ENCODE measurements at regions not wholly inside any gene's neighbourhood (a gene's known extent, or its start where the extent isn't known, plus 50 kb on each side); places are given as distances from the start of the nearest gene placed in this dataset.

DNA sequence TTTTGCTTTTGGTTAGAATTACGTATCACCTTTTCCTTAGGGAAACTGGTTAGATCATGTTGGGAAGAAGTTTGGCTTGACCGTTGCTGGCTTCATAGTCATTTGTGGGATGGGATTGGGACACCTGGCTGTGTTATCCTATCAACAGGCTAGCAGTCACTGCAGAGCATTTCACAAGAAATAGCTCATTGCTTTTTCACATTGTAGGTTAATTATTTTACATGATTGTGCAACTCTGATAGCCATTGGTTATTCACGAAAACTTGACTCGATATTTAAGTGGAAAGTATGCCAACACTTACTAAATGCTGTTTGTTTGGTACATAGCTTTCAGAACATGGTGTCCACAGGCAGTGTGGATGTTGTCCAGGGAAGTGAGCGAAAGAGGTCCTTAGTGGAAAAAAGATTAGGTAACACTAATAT lies 89.4 kb downstream of the NKX2-1 start:
- no peak overlapping the region for H3K4me3 ChIP-seq (ENCODE audit: low read depth, low read length)
- DNase-seq (ENCODE audit: low read depth, low spot score), result no peak
- in situ Hi-C loops (cut with HindIII; ENCODE audit: low sequenced_read_pairs), result no loop called here
- TF ChIP-seq, protein P1, sequence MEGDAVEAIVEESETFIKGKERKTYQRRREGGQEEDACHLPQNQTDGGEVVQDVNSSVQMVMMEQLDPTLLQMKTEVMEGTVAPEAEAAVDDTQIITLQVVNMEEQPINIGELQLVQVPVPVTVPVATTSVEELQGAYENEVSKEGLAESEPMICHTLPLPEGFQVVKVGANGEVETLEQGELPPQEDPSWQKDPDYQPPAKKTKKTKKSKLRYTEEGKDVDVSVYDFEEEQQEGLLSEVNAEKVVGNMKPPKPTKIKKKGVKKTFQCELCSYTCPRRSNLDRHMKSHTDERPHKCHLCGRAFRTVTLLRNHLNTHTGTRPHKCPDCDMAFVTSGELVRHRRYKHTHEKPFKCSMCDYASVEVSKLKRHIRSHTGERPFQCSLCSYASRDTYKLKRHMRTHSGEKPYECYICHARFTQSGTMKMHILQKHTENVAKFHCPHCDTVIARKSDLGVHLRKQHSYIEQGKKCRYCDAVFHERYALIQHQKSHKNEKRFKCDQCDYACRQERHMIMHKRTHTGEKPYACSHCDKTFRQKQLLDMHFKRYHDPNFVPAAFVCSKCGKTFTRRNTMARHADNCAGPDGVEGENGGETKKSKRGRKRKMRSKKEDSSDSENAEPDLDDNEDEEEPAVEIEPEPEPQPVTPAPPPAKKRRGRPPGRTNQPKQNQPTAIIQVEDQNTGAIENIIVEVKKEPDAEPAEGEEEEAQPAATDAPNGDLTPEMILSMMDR (IDR thresholded peaks at IDR 0.05; ENCODE audit: low read depth, low read length), result no peak

DNA sequence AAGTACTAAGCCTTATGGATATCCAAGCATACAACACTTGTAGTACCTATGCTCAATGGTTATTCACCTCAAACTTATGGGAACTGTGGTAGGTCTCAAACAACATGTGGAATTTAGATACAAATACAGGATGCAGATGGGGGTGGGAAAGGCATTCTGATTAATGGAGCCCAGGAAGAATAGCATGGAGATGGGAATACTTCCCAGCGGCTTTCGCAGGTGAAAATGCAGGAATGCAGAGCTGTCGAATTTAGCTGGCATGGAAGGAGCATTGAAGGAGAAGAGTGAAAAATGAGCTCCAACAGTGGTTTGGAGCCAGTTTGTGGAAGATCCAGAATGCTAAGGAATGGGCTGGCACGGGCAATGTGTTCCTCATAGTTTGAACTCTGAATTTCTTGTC lies 89.9 kb downstream of the NKX2-1 start:
- TF ChIP-seq, protein P1 (IDR thresholded peaks at IDR 0.05; ENCODE audit: low read depth, low read length), result no peak
- no peak for DNase-seq (ENCODE audit: low read depth, low spot score)
- H3K4me3 ChIP-seq (ENCODE audit: low read depth, low read length), result no peak overlapping the region
- in situ Hi-C loops (cut with HindIII; ENCODE audit: low sequenced_read_pairs), result no loop called here

DNA sequence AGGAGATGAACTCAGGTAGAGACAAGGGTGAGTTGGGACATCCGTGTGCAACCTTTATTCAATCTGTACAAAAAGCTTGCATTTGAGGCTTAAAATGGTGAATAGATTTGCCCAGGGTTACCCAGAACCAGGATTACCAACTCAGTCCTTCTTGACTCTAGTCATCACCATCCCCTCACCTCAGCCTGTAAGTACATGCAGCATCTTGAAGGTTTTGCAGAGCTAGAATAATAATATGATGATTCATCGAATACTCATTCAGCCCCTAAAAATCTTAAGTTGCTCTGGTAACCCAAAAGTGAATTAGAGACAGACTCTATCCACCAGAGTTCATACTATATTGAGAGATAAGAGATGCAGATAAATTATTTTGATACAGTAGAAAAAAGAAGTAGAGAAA lies 90.3 kb downstream of the NKX2-1 start:
- H3K4me3 ChIP-seq (ENCODE audit: low read depth, low read length), result no peak overlapping the region
- in situ Hi-C loops (cut with HindIII; ENCODE audit: low sequenced_read_pairs), result no loop called here
- no peak for DNase-seq (ENCODE audit: low read depth, low spot score)
- TF ChIP-seq, protein P1 (IDR thresholded peaks at IDR 0.05; ENCODE audit: low read depth, low read length), result no peak

DNA sequence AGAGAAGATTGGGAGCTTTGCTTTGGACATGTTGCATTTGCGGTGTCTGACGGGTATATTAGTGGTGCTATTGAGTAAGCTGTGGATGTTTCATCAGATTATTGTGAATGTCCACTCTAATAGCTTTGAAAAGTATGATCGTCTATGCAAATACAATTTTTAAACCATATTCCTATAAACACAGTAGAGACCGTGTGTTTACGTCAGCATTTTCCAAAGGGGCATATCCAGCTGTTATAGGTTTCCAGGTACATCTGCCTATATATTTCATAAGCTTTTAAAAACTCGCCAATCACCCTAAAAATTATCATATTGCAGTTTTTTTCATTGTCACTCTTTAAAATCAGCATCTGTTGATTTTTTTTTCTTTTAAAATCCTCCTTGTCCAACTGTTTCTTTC lies 91.7 kb downstream of the NKX2-1 start:
- no peak overlapping the region for H3K4me3 ChIP-seq (ENCODE audit: low read depth, low read length)
- TF ChIP-seq, protein P1 (IDR thresholded peaks at IDR 0.05; ENCODE audit: low read depth, low read length), result no peak
- no peak for DNase-seq (ENCODE audit: low read depth, low spot score)
- in situ Hi-C loops (cut with HindIII; ENCODE audit: low sequenced_read_pairs), result no loop called here

DNA sequence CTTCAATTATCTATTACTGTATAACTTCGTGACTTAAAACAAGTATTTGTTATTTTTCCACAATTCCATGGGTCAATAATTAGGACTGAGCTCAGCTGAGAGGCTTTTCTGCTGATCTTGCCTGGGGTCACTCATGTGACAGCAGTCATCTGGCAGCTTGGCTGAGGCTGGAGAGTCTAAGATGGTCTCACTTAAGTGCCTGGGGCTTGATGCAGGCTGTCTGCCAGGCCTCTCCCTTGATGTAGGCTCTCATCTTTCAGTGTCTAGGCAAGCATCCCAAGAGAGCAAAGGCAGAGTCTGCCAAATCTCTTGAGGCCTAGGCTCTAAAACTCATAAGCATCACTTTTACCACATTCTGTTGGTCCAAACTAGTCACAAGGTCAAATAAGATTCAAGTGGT lies 93.2 kb downstream of the NKX2-1 start:
- in situ Hi-C loops (cut with HindIII; ENCODE audit: low sequenced_read_pairs), result no loop called here

DNA sequence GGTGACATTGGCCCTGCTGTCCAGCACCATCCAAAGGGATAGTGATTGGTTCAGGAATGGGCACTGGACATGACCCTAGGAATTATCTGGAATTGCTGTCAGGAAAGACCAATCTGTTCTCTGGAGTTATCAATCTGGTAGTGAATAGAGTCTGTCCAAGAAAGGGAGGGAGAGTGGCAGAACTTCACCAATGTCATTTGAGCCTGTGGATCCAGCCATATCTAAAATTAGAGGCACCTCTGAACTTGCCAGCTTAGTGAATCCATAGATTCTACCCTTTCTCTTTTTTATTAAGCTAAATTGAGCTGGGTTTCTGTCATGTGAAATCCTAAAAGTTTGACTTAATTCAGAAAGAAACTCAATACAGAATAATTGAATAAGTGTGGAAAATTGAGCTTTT lies 93.9 kb downstream of the NKX2-1 start:
- no peak overlapping the region for H3K4me3 ChIP-seq (ENCODE audit: low read depth, low read length)
- TF ChIP-seq, protein P1 (IDR thresholded peaks at IDR 0.05; ENCODE audit: low read depth, low read length), result no peak
- in situ Hi-C loops (cut with HindIII; ENCODE audit: low sequenced_read_pairs), result no loop called here
- no peak for DNase-seq (ENCODE audit: low read depth, low spot score)

More for the DNA sequence above, 93.2 kb downstream of the NKX2-1 start:
- TF ChIP-seq, protein P1 (IDR thresholded peaks at IDR 0.05; ENCODE audit: low read depth, low read length), result no peak
- no peak for DNase-seq (ENCODE audit: low read depth, low spot score)
- H3K4me3 ChIP-seq (ENCODE audit: low read depth, low read length), result no peak overlapping the region
